ENCODE measurements at regions not wholly inside any gene's neighbourhood (a gene's known extent, or its start where the extent isn't known, plus 50 kb on each side); places are given as distances from the start of the nearest gene placed in this dataset.

- DNase-seq (no peak), ATAC-seq (no peak)
- no peaks in the 10 kb centered on the region for H3K4me1 Mint-ChIP-seq
- POLR2A ChIA-PET: no interaction called here
- H3K36me3 Mint-ChIP-seq (ENCODE audit: low read depth): no peaks in the 10 kb centered on the region
- H3K4me3 Mint-ChIP-seq: no peak overlapping the region
- no peaks in the 10 kb centered on the region for H3K27me3 Mint-ChIP-seq
- intact Hi-C loops (cut with DNase I, micrococcal nuclease): no loop called here
- H3K9me3 Mint-ChIP-seq (ENCODE audit: low read depth): no peaks in the 10 kb centered on the region
- H3K27ac Mint-ChIP-seq: no peak overlapping the region
- CTCF ChIA-PET: no interaction called here
These were observed 310.3 kb downstream of the NXPE2 start for GRCh38 chr11:114988644-114989043.

DNA sequence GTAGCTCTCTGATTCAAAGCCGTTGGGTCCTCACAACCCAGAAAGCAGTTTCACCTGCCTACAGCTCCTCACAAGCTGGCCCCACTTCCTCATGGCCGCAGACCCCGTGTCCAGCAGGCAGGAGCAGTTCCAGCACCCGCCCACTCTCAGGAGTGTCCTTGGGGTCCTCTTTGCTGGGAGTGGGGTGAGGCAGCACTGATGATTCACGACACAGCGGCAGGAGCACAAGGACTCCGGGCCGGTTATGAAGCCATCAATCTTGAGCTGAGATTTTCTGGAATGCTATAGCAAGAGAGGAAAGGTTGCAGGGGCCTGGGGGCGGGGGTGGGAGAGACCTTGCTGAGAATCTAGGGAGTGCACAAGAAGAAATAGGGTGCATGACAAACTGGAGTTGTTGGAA is 311.2 kb downstream of the NXPE2 start:
- Mint-ChIP-seq H3K36me3 (ENCODE audit: low read depth) (no peaks in the 10 kb centered on the region), H3K27ac (no peak overlapping the region), H3K4me3 (no peak overlapping the region), H3K4me1 (no peaks in the 10 kb centered on the region), H3K9me3 (ENCODE audit: low read depth) (no peaks in the 10 kb centered on the region), H3K27me3 (no peaks in the 10 kb centered on the region)
- intact Hi-C loops (cut with DNase I, micrococcal nuclease): no loop called here
- DNase-seq: no peak
- no peak for ATAC-seq
- ChIA-PET POLR2A (no interaction called here), CTCF (no interaction called here)

GRCh38 chr11:115005663-115006062 is 327.3 kb downstream of the NXPE2 start:
- Mint-ChIP-seq H3K9me3 (ENCODE audit: low read depth) (no peaks in the 10 kb centered on the region), H3K36me3 (ENCODE audit: low read depth) (no peaks in the 10 kb centered on the region), H3K4me3 (no peak overlapping the region), H3K27me3 (peaks cover 3% of the 10 kb centered on the region), H3K27ac (no peak overlapping the region), H3K4me1 (no peaks in the 10 kb centered on the region)
- ATAC-seq: no peak
- no peak for DNase-seq
- intact Hi-C loops (cut with DNase I, micrococcal nuclease): no loop called here
- POLR2A ChIA-PET: no interaction called here
- CTCF ChIA-PET: no interaction called here

DNA sequence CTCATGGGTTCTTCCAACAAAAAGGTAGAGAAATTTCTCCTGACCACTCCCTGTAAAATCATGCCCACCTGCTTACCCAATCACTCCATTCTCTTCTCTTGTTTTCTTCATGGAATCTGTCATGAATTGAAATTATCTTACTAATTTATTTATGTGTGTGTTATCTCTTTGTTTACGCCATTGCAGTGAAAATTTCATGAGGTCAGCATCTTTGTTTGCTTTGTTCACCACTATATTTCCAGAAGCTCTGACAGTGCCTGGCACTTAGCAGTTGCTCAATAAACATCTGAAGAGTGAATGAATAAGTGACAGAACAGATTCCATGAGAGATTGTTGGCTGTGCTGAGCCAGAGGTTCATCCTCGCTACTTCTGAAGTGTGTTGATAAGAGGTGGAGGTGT is 329.5 kb downstream of the NXPE2 start:
- no peak overlapping the region for H3K27ac Mint-ChIP-seq
- CTCF ChIA-PET: interaction anchor here (0.6 kb wide), 1 partner anchor 90 kb away, joined by 4 read pairs; no protein-coding TSS in a partner anchor

DNA sequence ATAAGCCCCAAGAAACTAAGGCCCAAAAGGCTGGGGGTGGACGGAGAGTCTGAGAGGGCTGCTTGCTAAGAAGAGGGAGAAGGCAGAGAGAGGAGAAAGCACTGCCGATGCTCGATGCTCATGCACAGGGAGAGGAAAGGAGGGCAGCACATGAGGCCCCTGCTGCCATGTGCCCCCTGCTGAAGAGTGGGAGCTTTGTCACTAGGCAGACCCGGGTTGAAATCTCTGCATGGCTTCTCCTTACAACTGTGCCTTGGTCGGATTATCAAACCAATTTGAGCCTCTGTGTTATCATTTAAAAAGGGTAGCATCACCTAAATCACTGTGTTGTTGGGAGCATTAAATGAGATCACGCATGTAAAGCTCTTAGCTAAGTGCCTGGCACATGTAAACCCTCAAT is 330.5 kb downstream of the NXPE2 start:
- Mint-ChIP-seq H3K9me3 (ENCODE audit: low read depth) (no peaks in the 10 kb centered on the region), H3K4me3 (no peak overlapping the region), H3K27ac (no peak overlapping the region), H3K27me3 (peaks cover 5% of the 10 kb centered on the region), H3K4me1 (no peaks in the 10 kb centered on the region), H3K36me3 (ENCODE audit: low read depth) (no peaks in the 10 kb centered on the region)
- ATAC-seq (no peak), DNase-seq (no peak)
- intact Hi-C loops (cut with DNase I, micrococcal nuclease): no loop called here
- CTCF ChIA-PET: no interaction called here
- POLR2A ChIA-PET: no interaction called here

More for the DNA sequence above, 329.5 kb downstream of the NXPE2 start:
- POLR2A ChIA-PET: no interaction called here
- no peak overlapping the region for H3K4me3 Mint-ChIP-seq
- H3K9me3 Mint-ChIP-seq (ENCODE audit: low read depth): no peaks in the 10 kb centered on the region
- intact Hi-C loops (cut with DNase I, micrococcal nuclease): no loop called here
- no peaks in the 10 kb centered on the region for H3K36me3 Mint-ChIP-seq (ENCODE audit: low read depth)
- DNase-seq (no peak), ATAC-seq (no peak)
- no peaks in the 10 kb centered on the region for H3K4me1 Mint-ChIP-seq
- peaks cover 3% of the 10 kb centered on the region for H3K27me3 Mint-ChIP-seq

GRCh38 chr11:115017529-115017928 is 339.2 kb downstream of the NXPE2 start:
- CTCF ChIA-PET: no interaction called here
- intact Hi-C loops (cut with DNase I, micrococcal nuclease): no loop called here
- no peak overlapping the region for H3K4me3 Mint-ChIP-seq
- no peak overlapping the region for H3K27ac Mint-ChIP-seq
- no peaks in the 10 kb centered on the region for H3K4me1 Mint-ChIP-seq
- ATAC-seq (no peak), DNase-seq (no peak)
- peaks cover 9% of the 10 kb centered on the region for H3K27me3 Mint-ChIP-seq
- peaks cover 17% of the 10 kb centered on the region for H3K9me3 Mint-ChIP-seq (ENCODE audit: low read depth)
- no peaks in the 10 kb centered on the region for H3K36me3 Mint-ChIP-seq (ENCODE audit: low read depth)
- POLR2A ChIA-PET: no interaction called here

GRCh38 chr11:115030166-115030565 is 351.8 kb downstream of the NXPE2 start:
- no peaks in the 10 kb centered on the region for H3K9me3 Mint-ChIP-seq (ENCODE audit: low read depth)
- DNase-seq (no peak), ATAC-seq (no peak)
- H3K36me3 Mint-ChIP-seq (ENCODE audit: low read depth): no peaks in the 10 kb centered on the region
- intact Hi-C loops (cut with DNase I, micrococcal nuclease): no loop called here
- H3K4me3 Mint-ChIP-seq: no peak overlapping the region
- ChIA-PET CTCF (no interaction called here), POLR2A (no interaction called here)
- H3K4me1 Mint-ChIP-seq: no peaks in the 10 kb centered on the region
- no peak overlapping the region for H3K27ac Mint-ChIP-seq
- peaks cover 2% of the 10 kb centered on the region for H3K27me3 Mint-ChIP-seq

- ATAC-seq: no peak
- H3K36me3 Mint-ChIP-seq (ENCODE audit: low read depth): no peaks in the 10 kb centered on the region
- no peaks in the 10 kb centered on the region for H3K27me3 Mint-ChIP-seq
- intact Hi-C loops (cut with DNase I, micrococcal nuclease): no loop called here
- CTCF ChIA-PET: no interaction called here
- H3K9me3 Mint-ChIP-seq (ENCODE audit: low read depth): no peaks in the 10 kb centered on the region
- no peaks in the 10 kb centered on the region for H3K4me1 Mint-ChIP-seq
- POLR2A ChIA-PET: no interaction called here
- DNase-seq: no peak
- no peak overlapping the region for H3K4me3 Mint-ChIP-seq
- no peak overlapping the region for H3K27ac Mint-ChIP-seq
These were observed 358.3 kb downstream of the NXPE2 start for GRCh38 chr11:115036406-115037180.

- Mint-ChIP-seq H3K9me3 (ENCODE audit: low read depth) (no peaks in the 10 kb centered on the region), H3K27me3 (no peaks in the 10 kb centered on the region)
- POLR2A ChIA-PET: no interaction called here
These were observed 363.7 kb downstream of the NXPE2 start for GRCh38 chr11:115042002-115042401.

GRCh38 chr11:115047631-115048030 is 369.3 kb downstream of the NXPE2 start:
- Mint-ChIP-seq H3K4me1 (no peaks in the 10 kb centered on the region), H3K27me3 (no peaks in the 10 kb centered on the region), H3K36me3 (ENCODE audit: low read depth) (no peaks in the 10 kb centered on the region), H3K9me3 (ENCODE audit: low read depth) (no peaks in the 10 kb centered on the region), H3K27ac (no peak overlapping the region), H3K4me3 (no peak overlapping the region)
- POLR2A ChIA-PET: no interaction called here
- CTCF ChIA-PET: no interaction called here
- DNase-seq (no peak), ATAC-seq (no peak)
- intact Hi-C loops (cut with DNase I, micrococcal nuclease): no loop called here

More at GRCh38 chr11:115042002-115042401, 363.7 kb downstream of the NXPE2 start:
- CTCF ChIA-PET: no interaction called here
- Mint-ChIP-seq H3K4me1 (no peaks in the 10 kb centered on the region), H3K27ac (no peak overlapping the region), H3K4me3 (no peak overlapping the region), H3K36me3 (ENCODE audit: low read depth) (no peaks in the 10 kb centered on the region)
- ATAC-seq: no peak
- intact Hi-C loops (cut with DNase I, micrococcal nuclease): no loop called here
- DNase-seq: no peak

- H3K4me1 Mint-ChIP-seq: no peaks in the 10 kb centered on the region
- H3K9me3 Mint-ChIP-seq (ENCODE audit: low read depth): no peaks in the 10 kb centered on the region
- no peaks in the 10 kb centered on the region for H3K27me3 Mint-ChIP-seq
- ChIA-PET CTCF (no interaction called here), POLR2A (no interaction called here)
- H3K4me3 Mint-ChIP-seq: no peak overlapping the region
- H3K36me3 Mint-ChIP-seq (ENCODE audit: low read depth): no peaks in the 10 kb centered on the region
- DNase-seq (no peak), ATAC-seq (no peak)
- intact Hi-C loops (cut with DNase I, micrococcal nuclease): no loop called here
- no peak overlapping the region for H3K27ac Mint-ChIP-seq
These were observed 371.5 kb downstream of the NXPE2 start for GRCh38 chr11:115049796-115050195.

DNA sequence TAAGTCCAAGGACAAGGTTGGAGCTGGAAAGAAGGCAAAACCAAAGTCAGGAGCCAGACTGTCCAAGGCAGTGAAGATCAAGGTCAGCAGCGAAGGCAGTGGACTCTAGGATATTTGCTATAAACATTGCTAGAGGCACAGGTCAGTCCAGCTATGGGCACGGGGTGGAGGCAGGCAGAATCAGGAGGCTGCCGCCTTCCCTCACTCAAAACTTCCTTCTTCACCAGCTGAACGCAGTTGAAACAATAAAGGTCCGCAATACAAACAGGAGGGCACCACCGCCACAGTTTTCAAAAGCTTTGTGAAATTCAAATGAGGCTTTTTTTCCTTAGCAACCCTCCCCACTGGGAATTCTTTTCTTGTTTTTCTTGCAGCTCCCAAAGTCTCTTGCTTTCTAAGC is 372.4 kb downstream of the NXPE2 start:
- no peaks in the 10 kb centered on the region for H3K27me3 Mint-ChIP-seq
- H3K4me3 Mint-ChIP-seq: no peak overlapping the region
- no peak for DNase-seq
- no peaks in the 10 kb centered on the region for H3K4me1 Mint-ChIP-seq
- ATAC-seq: no peak
- ChIA-PET POLR2A (no interaction called here), CTCF (no interaction called here)
- no peaks in the 10 kb centered on the region for H3K9me3 Mint-ChIP-seq (ENCODE audit: low read depth)
- no peak overlapping the region for H3K27ac Mint-ChIP-seq
- intact Hi-C loops (cut with DNase I, micrococcal nuclease): no loop called here
- H3K36me3 Mint-ChIP-seq (ENCODE audit: low read depth): no peaks in the 10 kb centered on the region

All from activated CD4-positive, alpha-beta T cell treated with anti-CD3 and anti-CD28 coated beads for 36 hours (primary cell).